Keratinocyte (primary cell): ENCODE measurements at regions not wholly inside any gene's neighbourhood (a gene's known extent, or its start where the extent isn't known, plus 50 kb on each side); places are given as distances from the start of the nearest gene placed in this dataset.
"Not testable (repeated sequence)": the region's sequence is repeated elsewhere in the genome, so short reads cannot be mapped to it uniquely, and the experiment has no call there.

Experiments
- CTCF ChIP-seq, 3 experiments: IDR thresholded peaks in 1 of 3; conservative IDR thresholded peaks in 1 of 3; optimal IDR thresholded peaks in 1 of 3; 2 replicates in 2 of 3; 3 replicates in 1 of 3; pipeline versions ENCODE3 to v1.5.1; 2011; ENCODE audit warnings: low read length in 3 of 3, mild to moderate bottlenecking in 3 of 3, moderate library complexity in 2 of 3, control low read depth in 1 of 3, inconsistent platforms in 1 of 3; ENCODE audit not compliant: insufficient read depth in 2 of 3; ENCODE audit errors: extremely low read depth in 1 of 3
- EZH2 ChIP-seq: IDR thresholded peaks from one replicate; pipeline ENCODE4 v1.6.1; 2012; ENCODE audit warnings: inconsistent platforms, mild to moderate bottlenecking, low read length, moderate library complexity

DNA sequence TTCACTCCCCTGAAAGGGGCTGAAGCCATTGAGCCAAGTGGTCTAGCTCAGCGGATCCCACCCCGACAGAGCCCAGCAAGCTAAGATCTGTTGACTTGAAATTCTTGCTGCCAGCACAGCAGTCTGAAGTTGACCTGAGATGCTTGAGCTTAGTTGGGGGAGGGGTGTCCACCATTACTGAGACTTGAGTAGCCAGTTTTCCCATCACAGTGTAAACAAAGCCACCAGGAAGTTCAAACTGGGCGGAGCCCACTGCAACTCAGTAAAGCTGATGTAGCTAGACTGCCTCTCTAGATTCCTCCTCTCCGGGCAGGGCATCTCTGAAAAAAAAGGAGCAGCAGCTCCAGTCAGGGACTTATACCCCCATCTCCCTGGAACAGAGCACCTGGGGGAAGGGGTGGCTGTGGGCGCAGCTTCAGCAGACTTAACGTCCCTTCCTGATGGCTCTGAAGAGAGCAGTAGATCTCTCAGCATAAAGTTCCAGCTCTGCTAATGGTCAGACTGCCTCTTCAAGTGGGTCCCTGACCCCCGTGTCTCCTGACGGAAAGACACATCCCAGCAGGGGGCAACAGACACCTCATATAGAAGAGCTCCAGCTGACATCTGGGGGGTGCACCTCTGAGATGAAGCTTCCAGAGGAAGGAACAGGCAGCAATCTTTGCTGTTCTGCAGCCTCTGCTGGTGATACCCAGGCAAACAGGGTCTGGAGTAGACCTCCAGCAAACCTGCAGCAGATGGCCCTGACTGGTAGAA is 84.8 kb upstream of the EPB41L4A start:
- TF ChIP-seq CTCF (optimal IDR thresholded peaks at IDR 0.05 in 1 of 3, IDR thresholded peaks at IDR 0.05 in 1 of 3, conservative IDR thresholded peaks at IDR 0.05 in 1 of 3; ENCODE audit: extremely low read depth in 1 of 3, insufficient read depth in 2 of 3, low read length in 3 of 3); EZH2: not testable (repeated sequence)
